ENCODE measurements at regions not wholly inside any gene's neighbourhood (a gene's known extent, or its start where the extent isn't known, plus 50 kb on each side); places are given as distances from the start of the nearest gene placed in this dataset.

GRCh38 chr20:23282111-23282510 is 68.5 kb upstream of the NXT1 start:
- no peak for TF ChIP-seq CTCF (IDR thresholded peaks at IDR 0.05; ENCODE audit: borderline replicate concordance, insufficient read depth, low read depth, low read length)
- H3K4me3 ChIP-seq (ENCODE audit: low read depth, low read length) = no peak overlapping the region

- no peak for TF ChIP-seq CTCF (IDR thresholded peaks at IDR 0.05; ENCODE audit: borderline replicate concordance, insufficient read depth, low read depth, low read length)
- H3K4me3 ChIP-seq (ENCODE audit: low read depth, low read length) = no peak overlapping the region
Measured at GRCh38 chr20:23279836-23280235, 70.8 kb upstream of the NXT1 start.

- no peak for TF ChIP-seq CTCF (IDR thresholded peaks at IDR 0.05; ENCODE audit: borderline replicate concordance, insufficient read depth, low read depth, low read length)
- no peak overlapping the region for H3K4me3 ChIP-seq (ENCODE audit: low read depth, low read length)
Measured at GRCh38 chr20:23278172-23278571, 72.4 kb upstream of the NXT1 start.

GRCh38 chr20:23277316-23277715 is 73.3 kb upstream of the NXT1 start:
- no peak for TF ChIP-seq CTCF (IDR thresholded peaks at IDR 0.05; ENCODE audit: borderline replicate concordance, insufficient read depth, low read depth, low read length)

GRCh38 chr20:23273776-23274175 is 76.8 kb upstream of the NXT1 start:
- no peak for TF ChIP-seq CTCF (IDR thresholded peaks at IDR 0.05; ENCODE audit: borderline replicate concordance, insufficient read depth, low read depth, low read length)
- H3K4me3 ChIP-seq (ENCODE audit: low read depth, low read length) = no peak overlapping the region

More at GRCh38 chr20:23277316-23277715, 73.3 kb upstream of the NXT1 start:
- no peak overlapping the region for H3K4me3 ChIP-seq (ENCODE audit: low read depth, low read length)

GRCh38 chr20:23272176-23273029 is 78.2 kb upstream of the NXT1 start:
- no peak for TF ChIP-seq CTCF (IDR thresholded peaks at IDR 0.05; ENCODE audit: borderline replicate concordance, insufficient read depth, low read depth, low read length)
- no peak overlapping the region for H3K4me3 ChIP-seq (ENCODE audit: low read depth, low read length)

- TF ChIP-seq CTCF (IDR thresholded peaks at IDR 0.05; ENCODE audit: borderline replicate concordance, insufficient read depth, low read depth, low read length) = no peak
- no peak overlapping the region for H3K4me3 ChIP-seq (ENCODE audit: low read depth, low read length)
Measured at GRCh38 chr20:23270382-23270911, 80.1 kb upstream of the NXT1 start.
